ENCODE measurements at regions not wholly inside any gene's neighbourhood (a gene's known extent, or its start where the extent isn't known, plus 50 kb on each side); places are given as distances from the start of the nearest gene placed in this dataset.
"Not testable (repeated sequence)": the region's sequence is repeated elsewhere in the genome, so short reads cannot be mapped to it uniquely, and the experiment has no call there.

DNA sequence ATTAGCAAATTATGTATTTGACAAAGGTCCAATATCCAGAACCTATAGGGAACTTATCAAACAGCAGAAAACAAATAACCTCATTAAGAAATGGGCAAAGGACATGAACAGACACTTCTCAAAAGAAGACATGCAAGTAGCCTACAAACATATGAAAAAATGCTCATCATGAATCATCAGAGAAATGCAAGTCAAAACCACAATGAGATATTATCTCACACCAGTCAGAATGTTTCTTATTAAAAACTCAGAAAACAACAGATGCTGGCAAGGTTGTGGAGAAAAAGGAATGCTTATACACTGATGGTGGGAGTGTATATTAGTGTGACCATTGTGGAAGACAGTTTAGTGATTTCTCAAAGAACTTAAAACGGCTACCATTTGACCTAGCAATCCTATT is 116.1 kb upstream of the CRBN start (continued):
- no peak for TF ChIP-seq SIN3A (conservative IDR thresholded peaks at IDR 0.05 in 1 of 2, IDR thresholded peaks at IDR 0.05 in 1 of 2; ENCODE audit: low read depth in 1 of 2, low read length in 2 of 2)

DNA sequence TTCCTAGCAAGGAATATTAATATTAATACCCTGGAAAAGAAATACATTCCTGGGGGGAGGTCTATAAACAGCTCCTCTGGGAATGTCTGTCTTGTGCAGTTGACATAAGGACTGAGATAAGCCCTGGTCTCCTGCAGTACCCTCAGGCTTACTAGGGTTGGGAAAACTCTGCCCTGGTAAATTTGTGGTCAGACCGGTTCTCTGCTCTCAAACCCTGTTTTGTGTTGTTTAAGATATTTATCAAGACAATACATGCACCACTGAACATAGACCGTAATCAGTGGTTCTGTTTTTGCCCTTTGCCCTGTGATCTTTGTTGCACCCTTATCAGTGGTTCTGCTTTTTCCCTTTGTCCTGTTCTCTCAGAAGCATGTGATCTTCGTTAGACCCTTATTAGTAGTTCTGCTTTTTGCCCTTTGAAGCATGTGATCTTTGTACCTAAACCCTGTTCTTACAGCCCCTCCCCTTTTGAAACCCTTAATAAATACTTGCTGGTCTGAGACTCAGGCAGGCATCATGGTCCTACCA is 112.3 kb upstream of the CRBN start:
- 88% methylated on average over 3 of the region's 3 CpGs; no CpG with 5 or more reads in 1 of the 2 experiments for WGBS, 2 experiments (ENCODE audit: extremely low coverage in 1 of 2, insufficient coverage in 1 of 2, insufficient read length in 1 of 2, insufficient replicate concordance in 2 of 2, low coverage in 1 of 2, low lambda C conversion rate in 2 of 2, missing lambda C conversion rate in 1 of 2)
- H2BK120ac ChIP-seq (replicated peaks; ENCODE audit: low read depth, low read length); H2AFZ ChIP-seq (ENCODE audit: low read length); H2BK20ac ChIP-seq (ENCODE audit: low read length); H2BK5ac ChIP-seq (ENCODE audit: low read depth, low read length); H3K4ac ChIP-seq (replicated peaks; ENCODE audit: insufficient read length, low read depth, low read length); H3K36me3 ChIP-seq (ENCODE audit: control insufficient read depth in 2 of 4, insufficient read depth in 4 of 4, low read length in 3 of 4); H3K4me1 ChIP-seq (replicated peaks in 1 of 4; ENCODE audit: control insufficient read depth in 3 of 4, insufficient read depth in 4 of 4, low read length in 3 of 4); H3K4me2 ChIP-seq (ENCODE audit: insufficient read depth in 1 of 2, low read depth in 2 of 2, low read length in 2 of 2); H3K27ac ChIP-seq (ENCODE audit: low read depth, low read length); H2AK5ac ChIP-seq (ENCODE audit: low read depth, low read length); H3K18ac ChIP-seq (ENCODE audit: extremely low read depth, low read length); H3K14ac ChIP-seq (ENCODE audit: insufficient read length); H3K79me2 ChIP-seq (ENCODE audit: control insufficient read depth in 1 of 2, insufficient read depth in 2 of 2, low read length in 2 of 2); H3K4me3 ChIP-seq (ENCODE audit: extremely low read depth in 1 of 4, insufficient read depth in 2 of 4, low read depth in 3 of 4, low read length in 4 of 4); POLR2A ChIA-PET (ENCODE audit: partially characterized antibody); H3K56ac ChIP-seq (replicated peaks; ENCODE audit: insufficient read length, low read depth, low read length); H3K9me3 ChIP-seq (ENCODE audit: insufficient read depth in 2 of 2, low read depth in 1 of 2, low read length in 1 of 2); H3K27me3 ChIP-seq (replicated peaks in 1 of 4; ENCODE audit: control insufficient read depth in 3 of 4, extremely low read depth in 1 of 4, insufficient read depth in 3 of 4, low read length in 3 of 4); DNase-seq (ENCODE audit: low read depth in 1 of 2, low spot score in 2 of 2); H3K23ac ChIP-seq (ENCODE audit: insufficient read length); H3K9ac ChIP-seq (replicated peaks in 1 of 4; ENCODE audit: extremely low read depth in 1 of 4, low read depth in 3 of 4, low read length in 3 of 4); H4K20me1 ChIP-seq (replicated peaks in 1 of 2; ENCODE audit: control insufficient read depth in 1 of 2, insufficient read depth in 2 of 2, low read length in 2 of 2); H2BK15ac ChIP-seq (ENCODE audit: low read length); H3K23me2 ChIP-seq (ENCODE audit: low read depth, low read length); H4K5ac ChIP-seq (ENCODE audit: insufficient read length, low read depth, low read length); H2BK12ac ChIP-seq (ENCODE audit: low read depth, low read length); H4K91ac ChIP-seq (replicated peaks; ENCODE audit: insufficient read length, low read length); H4K8ac ChIP-seq (ENCODE audit: extremely low read depth, insufficient read depth, low read length); FAIRE-seq; H3K79me1 ChIP-seq (ENCODE audit: low read depth, low read length): not testable (repeated sequence)
- CTCF ChIA-PET (ENCODE audit: partially characterized antibody), result interaction anchor here (1.0 to 1.1 kb wide), 2 partner anchors 17 to 48 kb away, joined by 3 read pairs; no protein-coding TSS in a partner anchor

Measured in H1 (cell line).